Transverse colon (tissue), 4 donors: ENCODE measurements at regions not wholly inside any gene's neighbourhood (a gene's known extent, or its start where the extent isn't known, plus 50 kb on each side); places are given as distances from the start of the nearest gene placed in this dataset.

Experiments used
- CTCF ChIP-seq, 5 experiments: fragments of 200-600 bp in 3 of 5; fragments of 450-650 bp in 2 of 5; sonication (generic) in 3 of 5; IDR thresholded peaks; 1 replicate in 2 of 5; 2 replicates in 3 of 5; pipeline ENCODE4 v1.5.1; 2016 to 2017; ENCODE audit warnings: antibody characterized with exemption in 5 of 5, inconsistent platforms in 3 of 5, mild to moderate bottlenecking in 2 of 5, moderate library complexity in 1 of 5
- EP300 ChIP-seq: sonication (generic); formaldehyde crosslinking; IDR thresholded peaks from one replicate; pipeline ENCODE4 v1.6.1; 2017; ENCODE audit warnings: antibody characterized with exemption, low read depth
- POLR2A ChIP-seq: fragments of 450-650 bp; IDR thresholded peaks from one replicate; pipeline ENCODE4 v1.6.1; 2016; ENCODE audit warnings: antibody characterized with exemption, mild to moderate bottlenecking, moderate library complexity
- POLR2AphosphoS5 ChIP-seq, 3 donors: sonication (generic); formaldehyde crosslinking; IDR thresholded peaks; one replicate each; pipeline ENCODE4 v1.6.1; 2016; ENCODE audit warnings: antibody characterized with exemption in 3 of 3

GRCh38 chr3:152213938-152214337 is 54.8 kb upstream of the MBNL1 start:
- TF ChIP-seq POLR2AphosphoS5 (IDR thresholded peaks at IDR 0.05), result no peak
- no peak for TF ChIP-seq CTCF (IDR thresholded peaks at IDR 0.05)
- TF ChIP-seq POLR2A, result no peak
- no peak for TF ChIP-seq EP300
